GM21737 (cell line): ENCODE measurements at regions not wholly inside any gene's neighbourhood (a gene's known extent, or its start where the extent isn't known, plus 50 kb on each side); places are given as distances from the start of the nearest gene placed in this dataset.
"Not testable (repeated sequence)": the region's sequence is repeated elsewhere in the genome, so short reads cannot be mapped to it uniquely, and the experiment has no call there.

Experiments used
- ATAC-seq: cut with Tn5 transposase; IDR thresholded peaks from one replicate; pipeline ENCODE4 v1.9.1; 2021; ENCODE audit warnings: mild to moderate bottlenecking, moderate library complexity; ENCODE audit not compliant: unreplicated experiment

- ATAC-seq: no peak
Observed at GRCh38 chr15:66882251-66883020, 180.4 kb downstream of the SMAD6 start.

- ATAC-seq: no peak
Observed at GRCh38 chr15:66883284-66883911, 181.4 kb downstream of the SMAD6 start.

DNA sequence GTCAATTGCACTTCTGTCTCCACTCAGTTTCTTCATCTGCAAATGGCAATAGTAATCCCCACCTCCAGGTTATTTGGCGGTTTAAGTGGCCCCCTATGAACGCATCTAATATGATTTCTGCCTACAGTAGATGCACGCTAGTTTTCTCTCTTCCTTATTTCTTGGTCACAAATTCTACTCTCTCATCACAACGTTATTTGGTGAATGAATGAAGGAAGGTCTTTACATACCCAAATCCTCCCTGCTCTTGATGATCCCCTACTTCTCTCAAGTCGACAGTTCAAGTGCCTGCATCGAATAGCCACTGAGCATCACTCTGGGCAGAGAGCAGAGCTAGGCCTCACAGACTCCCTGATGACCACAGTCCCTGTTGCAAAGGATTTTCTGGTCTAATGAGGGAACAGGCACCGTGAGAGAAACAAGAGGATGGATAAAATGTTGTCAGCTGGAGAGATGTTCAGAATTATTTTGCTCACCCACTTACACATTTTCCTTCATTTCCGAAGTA lies 181.2 kb upstream of the SMAD3 start:
- no peak for ATAC-seq

GRCh38 chr15:66884661-66885237 lies 180.7 kb upstream of the SMAD3 start:
- ATAC-seq: no peak

DNA sequence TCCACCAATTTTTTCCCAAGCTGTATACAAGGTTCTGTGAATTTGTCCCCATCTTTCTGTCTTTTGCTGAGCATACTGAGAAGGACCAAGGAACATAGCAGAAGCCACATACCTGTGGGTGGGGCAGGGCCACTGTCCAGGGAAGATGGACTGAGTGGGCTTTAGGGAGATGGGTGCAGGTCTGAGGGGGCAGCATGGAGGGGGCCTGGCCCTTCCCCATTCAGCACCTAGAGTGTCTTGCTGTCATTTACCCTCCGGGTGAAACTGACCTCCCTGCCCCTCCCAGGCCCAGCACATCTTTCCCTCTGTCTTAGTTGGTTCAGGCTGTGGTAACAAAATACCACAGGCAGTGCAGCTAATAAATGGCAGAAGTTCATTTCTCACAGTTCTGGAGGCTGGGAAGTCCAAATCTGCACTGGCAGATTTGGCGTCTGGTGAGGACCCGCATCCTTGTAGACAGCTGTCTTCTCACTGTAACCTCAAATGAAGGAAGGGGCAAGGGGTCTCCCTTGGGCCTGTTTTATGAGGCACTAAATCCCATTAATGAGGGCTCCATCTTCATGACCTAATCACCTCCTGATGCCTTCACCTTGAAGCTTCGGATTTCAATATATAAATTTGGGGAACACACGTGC lies 180.0 kb upstream of the SMAD3 start:
- no peak for ATAC-seq

DNA sequence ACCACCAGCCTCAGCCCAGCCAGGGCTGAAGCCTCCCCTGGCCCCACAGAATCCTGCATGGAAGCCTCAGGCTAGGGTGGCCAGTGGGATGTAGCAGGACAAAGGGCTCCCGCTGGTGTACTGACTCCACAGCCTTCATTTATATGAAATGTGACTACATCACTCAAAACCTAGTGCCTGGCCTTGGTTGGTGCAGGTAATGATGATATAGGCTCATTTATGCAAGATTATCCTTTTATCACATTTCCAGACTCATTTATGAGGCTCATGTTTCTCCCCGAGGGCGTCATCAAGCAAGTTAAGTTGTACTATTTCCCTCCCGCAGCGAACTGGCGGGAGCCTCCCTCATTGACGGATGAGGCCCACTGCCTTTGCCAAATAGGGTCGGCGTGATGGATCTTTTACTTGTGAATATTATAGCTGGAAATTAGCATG lies 179.1 kb upstream of the SMAD3 start:
- ATAC-seq: no peak

GRCh38 chr15:66886686-66887273 lies 178.6 kb upstream of the SMAD3 start:
- no peak for ATAC-seq

DNA sequence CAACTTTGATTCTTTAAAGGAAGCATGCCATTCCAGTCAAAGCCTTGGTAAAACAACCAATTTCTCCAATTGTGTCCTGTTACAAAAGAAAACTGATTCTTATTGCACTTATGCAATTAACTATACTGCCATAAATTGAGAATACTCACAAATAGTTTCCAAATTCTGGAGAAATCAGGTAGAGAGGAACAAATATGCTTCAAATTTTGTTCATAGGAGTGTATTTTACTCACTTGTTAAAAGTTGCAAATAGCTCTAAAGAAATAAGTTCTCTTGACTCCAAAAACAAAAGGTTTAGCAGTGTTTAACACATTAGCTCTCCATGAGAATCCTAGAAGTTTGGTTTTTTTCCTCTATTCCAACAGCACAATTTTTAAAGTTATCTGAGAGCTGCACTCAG lies 176.1 kb upstream of the SMAD3 start:
- not testable (repeated sequence) for ATAC-seq

DNA sequence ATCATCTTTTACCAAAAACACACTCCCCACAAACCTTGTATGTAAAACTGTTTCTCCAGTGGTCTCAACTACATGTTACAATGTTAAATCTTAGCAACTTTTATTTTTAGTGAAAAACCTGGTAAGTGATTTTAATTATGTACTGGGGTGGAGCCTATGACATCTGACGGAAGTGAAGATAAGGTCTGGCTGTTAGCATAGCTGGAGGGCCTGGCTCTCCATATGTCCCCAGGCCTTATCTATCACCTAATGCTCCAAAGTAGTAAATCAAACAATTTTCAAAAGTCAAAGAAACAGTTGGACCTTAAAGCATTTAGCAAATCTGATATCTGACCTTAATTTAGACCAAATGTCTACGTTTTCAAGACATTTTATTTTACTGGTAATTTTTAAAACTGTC lies 173.6 kb upstream of the SMAD3 start:
- ATAC-seq: no peak

- no peak for ATAC-seq
Observed at GRCh38 chr15:66893294-66893693, 172.1 kb upstream of the SMAD3 start.

DNA sequence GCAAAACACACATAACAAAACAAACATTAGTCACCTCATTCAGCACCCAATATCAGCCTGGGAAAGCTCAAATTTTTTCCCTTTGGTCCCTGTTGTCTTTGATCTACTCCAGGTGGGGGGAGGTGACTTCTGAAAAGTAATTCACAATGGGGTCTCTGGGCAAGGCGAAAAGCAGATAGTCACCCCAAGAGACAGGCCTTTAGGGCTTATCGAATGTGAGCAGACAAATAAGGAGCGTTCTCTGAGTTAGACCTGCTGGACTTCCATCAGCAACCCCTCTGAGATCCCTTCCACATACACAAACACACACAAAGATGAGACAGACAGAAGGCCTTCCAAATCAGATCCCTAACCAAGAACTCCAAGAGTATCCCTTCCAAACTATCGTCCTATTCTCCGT lies 171.0 kb upstream of the SMAD3 start:
- no peak for ATAC-seq

- no peak for ATAC-seq
Observed at GRCh38 chr15:66894986-66895780, 170.2 kb upstream of the SMAD3 start.

GRCh38 chr15:66895794-66896453 lies 169.5 kb upstream of the SMAD3 start:
- ATAC-seq: no peak

- ATAC-seq: no peak
Observed at GRCh38 chr15:66896611-66897010, 168.8 kb upstream of the SMAD3 start.

DNA sequence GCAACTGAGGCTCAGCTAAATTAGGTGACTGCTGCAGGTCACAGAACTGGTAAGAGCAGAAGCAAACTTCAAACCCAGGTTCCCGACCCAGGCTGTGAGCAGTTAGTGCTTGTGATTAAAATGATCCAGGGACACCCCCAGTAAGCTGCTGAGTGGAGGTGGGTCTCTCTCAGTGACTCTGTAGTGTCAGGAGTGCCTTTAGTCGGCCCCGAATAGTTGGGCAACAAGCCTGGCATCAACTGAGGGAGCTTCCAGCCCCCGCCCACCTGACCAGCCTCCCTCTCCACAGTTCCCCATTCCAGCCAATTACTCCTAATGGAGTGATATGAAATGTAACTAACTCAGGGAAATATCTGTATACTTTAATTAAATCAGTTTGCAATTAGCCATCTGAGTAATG lies 168.0 kb upstream of the SMAD3 start:
- ATAC-seq: no peak

GRCh38 chr15:66897971-66898370 lies 167.4 kb upstream of the SMAD3 start:
- ATAC-seq: no peak

DNA sequence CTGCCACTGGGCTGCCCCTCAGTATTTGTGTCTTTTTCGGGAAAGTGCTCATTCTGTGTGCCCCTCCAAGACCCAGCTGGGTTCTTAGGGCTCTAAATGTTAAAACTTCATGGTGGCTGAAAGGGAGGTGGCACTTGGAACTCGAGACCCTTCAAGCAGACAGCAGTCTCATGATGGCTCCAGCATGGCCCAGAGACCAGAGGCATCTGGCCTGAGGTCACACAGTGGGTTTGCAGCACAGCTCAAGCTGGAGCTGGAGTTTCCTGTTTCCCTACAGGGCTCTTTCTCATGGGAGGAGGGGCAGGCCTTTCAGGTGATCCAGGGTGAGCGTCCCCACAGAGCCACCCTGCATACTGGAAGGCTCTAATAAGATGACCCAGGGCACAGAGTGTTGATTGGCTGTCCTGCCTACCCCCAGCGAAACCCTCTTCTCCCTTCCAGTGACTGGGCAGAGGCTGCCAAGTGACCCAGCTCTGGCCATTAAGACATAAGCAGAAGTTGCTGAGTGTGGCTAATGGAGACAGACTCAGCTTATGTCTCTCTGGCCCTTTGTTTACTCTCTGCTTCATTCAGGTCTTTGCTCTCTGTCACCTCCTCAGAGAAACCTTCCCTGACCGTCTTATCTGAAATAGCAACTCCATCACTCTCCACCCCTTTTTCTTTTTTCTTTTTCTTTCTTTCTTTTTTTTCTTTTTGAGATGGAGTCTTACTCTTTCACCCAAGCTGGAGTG lies 166.6 kb upstream of the SMAD3 start:
- ATAC-seq: no peak

GRCh38 chr15:66899555-66900350 lies 165.6 kb upstream of the SMAD3 start:
- no peak for ATAC-seq
